ENCODE measurements at regions not wholly inside any gene's neighbourhood (a gene's known extent, or its start where the extent isn't known, plus 50 kb on each side); places are given as distances from the start of the nearest gene placed in this dataset.

DNA sequence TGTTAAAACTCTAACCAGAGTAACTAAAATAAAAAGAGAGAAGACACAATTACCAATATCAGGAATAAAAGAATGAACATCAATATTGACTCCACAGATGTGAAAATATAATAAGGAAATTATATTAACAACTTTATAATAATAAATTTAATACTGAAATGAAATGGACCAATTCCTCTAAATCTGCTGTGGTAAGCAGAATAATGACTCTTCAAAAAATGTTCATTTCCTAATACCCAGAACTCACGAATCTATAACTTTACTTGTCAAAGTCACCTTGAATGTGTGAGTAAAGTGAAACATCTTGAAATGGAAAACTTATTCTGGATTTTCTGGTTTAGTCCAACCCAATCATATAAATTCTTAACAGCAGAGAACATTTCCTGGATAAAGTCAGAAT lies 1391.1 kb downstream of the FAM133A start:
- H3K4me1 ChIP-seq, result no peaks in the 10 kb centered on the region
- no peaks in the 10 kb centered on the region for H3K36me3 ChIP-seq
- WGBS (ENCODE audit: insufficient coverage, low coverage, low lambda C conversion rate, missing lambda C conversion rate), result 19% methylated on average over 1 of the region's 1 CpG
- H3K27me3 ChIP-seq, result no peaks in the 10 kb centered on the region
- H3K4me3 ChIP-seq, result no peak overlapping the region
- intact Hi-C loops (cut with DNase I), result no loop called here
- TF ChIP-seq CTCF (IDR thresholded peaks at IDR 0.05), result no peak
- no peak for TF ChIP-seq POLR2A (IDR thresholded peaks at IDR 0.05)
- DNase-seq (no peak), ATAC-seq (no peak)
- no peak overlapping the region for H3K27ac ChIP-seq
- no peaks in the 10 kb centered on the region for H3K9me3 ChIP-seq

DNA sequence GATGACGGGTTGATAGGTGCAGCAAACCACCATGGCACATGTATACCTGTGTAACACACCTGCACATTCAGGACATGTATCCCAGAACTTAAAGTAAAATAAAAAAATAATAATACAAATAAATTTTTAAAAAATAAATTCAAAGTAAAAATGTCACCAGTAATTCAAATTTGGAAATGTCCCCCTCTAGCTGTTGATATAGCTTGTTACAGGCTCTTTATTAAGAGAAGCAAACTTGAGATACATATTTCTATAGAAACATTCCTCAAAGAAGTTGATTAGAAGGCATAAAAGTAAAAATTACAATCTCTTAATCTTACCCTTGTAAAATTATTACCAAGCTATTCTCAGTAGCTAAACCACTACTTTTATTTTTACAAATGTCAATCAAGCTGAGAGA lies 1397.0 kb downstream of the FAM133A start:
- H3K9me3 ChIP-seq, result no peaks in the 10 kb centered on the region
- no peak overlapping the region for H3K4me3 ChIP-seq
- H3K36me3 ChIP-seq, result no peaks in the 10 kb centered on the region
- 57% methylated on average over 1 of the region's 1 CpG for WGBS (ENCODE audit: insufficient coverage, low coverage, low lambda C conversion rate, missing lambda C conversion rate)
- H3K4me1 ChIP-seq, result no peaks in the 10 kb centered on the region
- ATAC-seq (no peak), DNase-seq (no peak)
- TF ChIP-seq CTCF (IDR thresholded peaks at IDR 0.05) (peak in 2 of 4 donors; percentile 15 to 19), POLR2A (IDR thresholded peaks at IDR 0.05) (no peak)
- intact Hi-C loops (cut with DNase I), result no loop called here
- H3K27me3 ChIP-seq, result no peaks in the 10 kb centered on the region
- H3K27ac ChIP-seq, result no peak overlapping the region

GRCh38 chrX:95071621-95072020 lies 1397.6 kb downstream of the FAM133A start:
- Histone ChIP-seq H3K4me3 (no peak overlapping the region), H3K36me3 (no peaks in the 10 kb centered on the region), H3K4me1 (no peaks in the 10 kb centered on the region), H3K27ac (no peak overlapping the region), H3K27me3 (no peaks in the 10 kb centered on the region), H3K9me3 (no peaks in the 10 kb centered on the region)
- ATAC-seq, result no peak
- DNase-seq, result no peak
- WGBS (ENCODE audit: insufficient coverage, low coverage, low lambda C conversion rate, missing lambda C conversion rate), result 68% methylated on average over 2 of the region's 5 CpGs
- TF ChIP-seq POLR2A (IDR thresholded peaks at IDR 0.05), result no peak
- TF ChIP-seq CTCF (IDR thresholded peaks at IDR 0.05), result no peak
- intact Hi-C loops (cut with DNase I), result no loop called here

GRCh38 chrX:95076449-95076848 lies 1402.4 kb downstream of the FAM133A start:
- H3K27me3 ChIP-seq, result no peaks in the 10 kb centered on the region
- intact Hi-C loops (cut with DNase I), result no loop called here
- no peaks in the 10 kb centered on the region for H3K36me3 ChIP-seq
- TF ChIP-seq POLR2A (IDR thresholded peaks at IDR 0.05), result no peak
- TF ChIP-seq CTCF (IDR thresholded peaks at IDR 0.05), result peak; percentile 27 to 48 (median 44)
- DNase-seq (no peak), ATAC-seq (no peak)
- H3K27ac ChIP-seq, result no peak overlapping the region
- H3K4me1 ChIP-seq, result no peaks in the 10 kb centered on the region
- WGBS (ENCODE audit: insufficient coverage, low coverage, low lambda C conversion rate, missing lambda C conversion rate), result 75% methylated on average over 1 of the region's 1 CpG
- no peak overlapping the region for H3K4me3 ChIP-seq
- no peaks in the 10 kb centered on the region for H3K9me3 ChIP-seq

GRCh38 chrX:95101851-95102390 lies 1427.9 kb downstream of the FAM133A start:
- TF ChIP-seq CTCF (IDR thresholded peaks at IDR 0.05) (no peak), POLR2A (IDR thresholded peaks at IDR 0.05) (no peak)
- intact Hi-C loops (cut with DNase I), result no loop called here
- no peaks in the 10 kb centered on the region for H3K36me3 ChIP-seq
- no peak overlapping the region for H3K27ac ChIP-seq
- 38% methylated on average over 2 of the region's 4 CpGs for WGBS (ENCODE audit: insufficient coverage, low coverage, low lambda C conversion rate, missing lambda C conversion rate)
- no peak for ATAC-seq
- H3K4me3 ChIP-seq, result no peak overlapping the region
- H3K4me1 ChIP-seq, result no peaks in the 10 kb centered on the region
- no peaks in the 10 kb centered on the region for H3K27me3 ChIP-seq
- DNase-seq, result no peak
- no peaks in the 10 kb centered on the region for H3K9me3 ChIP-seq
